Peyer's patch (tissue), 4 donors: ENCODE measurements at regions not wholly inside any gene's neighbourhood (a gene's known extent, or its start where the extent isn't known, plus 50 kb on each side); places are given as distances from the start of the nearest gene placed in this dataset.

Source experiments
- DNase-seq, 3 donors: peaks; one replicate each; pipeline ENCODE4 v3.0.0-alpha.2; 2017 to 2019
- H3K27ac ChIP-seq, 4 donors: fragments of 200-600 bp; sonication (generic); one replicate each; pipeline ENCODE4 v1.5.1; 2016 to 2019
- H3K27me3 ChIP-seq, 2 donors: fragments of 200-600 bp; sonication (generic); one replicate each; pipeline ENCODE4 v1.5.1; 2019
- H3K36me3 ChIP-seq, 3 donors: fragments of 200-600 bp; sonication (generic); one replicate each; pipeline ENCODE4 v1.5.1; 2016 to 2019
- H3K4me1 ChIP-seq, 4 donors: fragments of 200-600 bp; sonication (generic); one replicate each; pipeline ENCODE4 v1.5.1; 2016 to 2019
- H3K4me3 ChIP-seq, 4 donors: fragments of 200-600 bp; sonication (generic); 1 replicate in 3 of 4; 2 replicates in 1 of 4; pipeline ENCODE4 v1.5.1; 2016 to 2019; ENCODE audit warnings: mild to moderate bottlenecking in 1 of 4
- H3K9me3 ChIP-seq, 4 donors: fragments of 200-600 bp; sonication (generic); one replicate each; pipeline ENCODE4 v1.5.1; 2016 to 2019; ENCODE audit warnings: mild to moderate bottlenecking in 1 of 4
- POLR2A ChIP-seq, 2 donors: fragments of 450-650 bp; IDR thresholded peaks; one replicate each; pipeline ENCODE4 v1.5.1; 2017; ENCODE audit warnings: antibody characterized with exemption in 2 of 2, mild to moderate bottlenecking in 2 of 2, moderate library complexity in 2 of 2
- TF ChIP-seq, protein P1 (sequence below), 6 experiments: fragments of 450-650 bp in 4 of 6; fragments of 200-600 bp in 2 of 6; sonication (generic) in 1 of 6; IDR thresholded peaks; one replicate each; pipeline ENCODE4 v1.5.1; 2017 to 2019; ENCODE audit warnings: antibody characterized with exemption in 6 of 6, mild to moderate bottlenecking in 3 of 6, moderate library complexity in 1 of 6

DNA sequence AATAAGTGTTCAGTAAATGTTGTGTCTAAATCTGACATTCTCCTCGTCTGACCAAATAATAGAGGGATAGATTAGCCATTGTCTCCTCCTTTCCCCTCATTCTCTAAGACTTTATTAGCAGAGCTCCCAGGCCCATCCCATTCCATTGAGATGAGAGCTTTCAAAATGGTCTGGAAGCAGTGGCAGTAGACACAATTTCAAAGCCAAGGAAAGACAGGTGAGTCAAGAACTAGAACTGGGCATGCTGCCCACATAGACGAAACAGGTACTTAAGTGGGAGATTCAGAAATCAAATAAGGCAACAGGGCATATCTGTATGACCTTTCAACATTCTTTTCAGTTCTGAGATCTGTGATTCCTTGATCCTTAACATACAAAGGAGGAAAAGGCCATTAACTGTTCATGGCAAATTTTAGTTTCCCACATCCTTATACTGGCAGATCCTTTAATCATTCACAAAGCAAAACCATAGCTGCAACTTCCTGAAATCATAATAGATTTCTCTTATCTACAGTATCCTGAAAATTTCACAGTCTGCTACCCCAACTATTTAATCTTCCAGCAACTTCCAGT, 96.6 kb upstream of the KCNA4 start:
- H3K36me3 ChIP-seq = no peaks in the 10 kb centered on the region
- no peaks in the 10 kb centered on the region for H3K27me3 ChIP-seq
- H3K9me3 ChIP-seq = no peaks in the 10 kb centered on the region
- H3K4me3 ChIP-seq = no peak overlapping the region
- DNase-seq = no peak
- TF ChIP-seq, protein P1, sequence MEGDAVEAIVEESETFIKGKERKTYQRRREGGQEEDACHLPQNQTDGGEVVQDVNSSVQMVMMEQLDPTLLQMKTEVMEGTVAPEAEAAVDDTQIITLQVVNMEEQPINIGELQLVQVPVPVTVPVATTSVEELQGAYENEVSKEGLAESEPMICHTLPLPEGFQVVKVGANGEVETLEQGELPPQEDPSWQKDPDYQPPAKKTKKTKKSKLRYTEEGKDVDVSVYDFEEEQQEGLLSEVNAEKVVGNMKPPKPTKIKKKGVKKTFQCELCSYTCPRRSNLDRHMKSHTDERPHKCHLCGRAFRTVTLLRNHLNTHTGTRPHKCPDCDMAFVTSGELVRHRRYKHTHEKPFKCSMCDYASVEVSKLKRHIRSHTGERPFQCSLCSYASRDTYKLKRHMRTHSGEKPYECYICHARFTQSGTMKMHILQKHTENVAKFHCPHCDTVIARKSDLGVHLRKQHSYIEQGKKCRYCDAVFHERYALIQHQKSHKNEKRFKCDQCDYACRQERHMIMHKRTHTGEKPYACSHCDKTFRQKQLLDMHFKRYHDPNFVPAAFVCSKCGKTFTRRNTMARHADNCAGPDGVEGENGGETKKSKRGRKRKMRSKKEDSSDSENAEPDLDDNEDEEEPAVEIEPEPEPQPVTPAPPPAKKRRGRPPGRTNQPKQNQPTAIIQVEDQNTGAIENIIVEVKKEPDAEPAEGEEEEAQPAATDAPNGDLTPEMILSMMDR (IDR thresholded peaks at IDR 0.05) = no peak
- TF ChIP-seq POLR2A (IDR thresholded peaks at IDR 0.05) = no peak
- no peak overlapping the region for H3K27ac ChIP-seq
- no peaks in the 10 kb centered on the region for H3K4me1 ChIP-seq

- H3K4me1 ChIP-seq = no peaks in the 10 kb centered on the region
Observed at GRCh38 chr11:30116512-30116911, 99.7 kb upstream of the KCNA4 start.

DNA sequence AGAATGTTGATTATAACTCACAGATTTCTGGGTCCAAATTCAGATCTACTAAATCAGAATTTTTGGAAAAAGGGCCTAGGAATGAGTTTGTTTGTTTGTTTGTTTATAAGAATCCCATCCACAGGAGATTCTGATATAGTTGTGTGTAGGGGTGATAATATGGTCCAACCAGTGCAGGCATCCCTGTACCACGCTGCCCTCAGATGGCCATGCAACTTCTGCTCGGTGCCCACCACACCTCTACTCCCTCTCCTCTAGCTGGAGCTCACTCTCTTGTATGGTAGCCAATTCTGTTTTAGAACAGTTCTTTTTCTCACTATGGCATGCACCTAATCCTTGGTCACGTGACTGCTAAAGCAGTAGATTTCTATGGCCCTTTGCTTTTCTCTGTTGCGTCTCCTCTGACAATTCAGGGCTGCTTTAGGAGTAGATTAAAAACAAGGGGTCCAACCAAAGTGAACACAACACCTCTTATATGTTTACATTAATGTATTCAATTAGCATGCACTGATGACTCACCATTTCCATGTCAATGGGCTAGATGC, 103.3 kb upstream of the KCNA4 start:
- Histone ChIP-seq H3K36me3 (no peaks in the 10 kb centered on the region), H3K4me1 (no peaks in the 10 kb centered on the region), H3K9me3 (no peaks in the 10 kb centered on the region), H3K27me3 (no peaks in the 10 kb centered on the region), H3K4me3 (no peak overlapping the region), H3K27ac (no peak overlapping the region)
- no peak for DNase-seq
- TF ChIP-seq, protein P1 (IDR thresholded peaks at IDR 0.05) = no peak
- TF ChIP-seq POLR2A (IDR thresholded peaks at IDR 0.05) = no peak

More at GRCh38 chr11:30116512-30116911, 99.7 kb upstream of the KCNA4 start:
- TF ChIP-seq, protein P1 (IDR thresholded peaks at IDR 0.05) = no peak
- no peak for TF ChIP-seq POLR2A (IDR thresholded peaks at IDR 0.05)
- H3K4me3 ChIP-seq = no peak overlapping the region
- no peak overlapping the region for H3K27ac ChIP-seq
- no peaks in the 10 kb centered on the region for H3K27me3 ChIP-seq
- H3K9me3 ChIP-seq = no peaks in the 10 kb centered on the region
- DNase-seq = no peak
- H3K36me3 ChIP-seq = no peaks in the 10 kb centered on the region

GRCh38 chr11:30125456-30125855, 105.4 kb upstream of the FSHB start:
- TF ChIP-seq, protein P1 (IDR thresholded peaks at IDR 0.05) = no peak
- no peak for TF ChIP-seq POLR2A (IDR thresholded peaks at IDR 0.05)
- H3K27ac ChIP-seq = no peak overlapping the region
- no peak for DNase-seq
- H3K9me3 ChIP-seq = no peaks in the 10 kb centered on the region
- no peaks in the 10 kb centered on the region for H3K36me3 ChIP-seq
- H3K4me1 ChIP-seq = no peaks in the 10 kb centered on the region
- no peaks in the 10 kb centered on the region for H3K27me3 ChIP-seq
- H3K4me3 ChIP-seq = no peak overlapping the region

DNA sequence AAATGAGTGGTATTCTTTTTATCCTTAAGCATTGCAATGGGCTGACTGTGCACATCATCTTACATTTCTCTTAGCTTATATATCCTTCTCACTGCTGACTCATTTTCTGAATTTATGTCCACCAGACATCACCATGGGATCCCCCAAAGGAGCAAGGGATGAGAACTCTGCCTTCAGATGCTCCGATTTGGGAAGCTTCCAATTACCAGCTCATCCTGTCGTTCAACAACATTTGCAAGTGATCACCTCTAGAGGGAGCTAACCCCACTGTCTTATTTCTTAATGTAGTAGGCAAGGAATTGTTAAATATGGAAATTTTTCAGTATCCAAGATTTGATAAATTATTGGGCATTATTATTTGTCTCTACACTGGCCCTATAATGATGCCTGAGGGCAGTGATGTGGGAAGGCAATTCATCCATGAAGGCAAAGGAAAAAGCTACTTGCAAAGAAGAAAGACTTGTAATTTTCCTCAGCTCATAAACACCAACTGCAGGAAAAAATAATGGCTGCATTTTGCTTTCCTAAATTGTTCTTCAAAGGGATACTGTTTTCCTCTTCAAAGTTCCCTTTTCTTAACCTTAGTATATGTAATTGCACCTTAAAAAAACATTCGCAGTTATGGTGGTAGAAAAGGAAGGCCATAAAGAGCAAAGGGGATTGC, 102.4 kb upstream of the FSHB start:
- H3K9me3 ChIP-seq = no peaks in the 10 kb centered on the region
- no peak for DNase-seq
- H3K27ac ChIP-seq = no peak overlapping the region
- H3K27me3 ChIP-seq = no peaks in the 10 kb centered on the region
- H3K36me3 ChIP-seq = no peaks in the 10 kb centered on the region
- TF ChIP-seq POLR2A (IDR thresholded peaks at IDR 0.05) = no peak
- TF ChIP-seq, protein P1 (IDR thresholded peaks at IDR 0.05) = peak in 2 of 6 experiments; percentile 16 to 35
- no peaks in the 10 kb centered on the region for H3K4me1 ChIP-seq
- no peak overlapping the region for H3K4me3 ChIP-seq
